ENCODE measurements at regions not wholly inside any gene's neighbourhood (a gene's known extent, or its start where the extent isn't known, plus 50 kb on each side); places are given as distances from the start of the nearest gene placed in this dataset.

DNA sequence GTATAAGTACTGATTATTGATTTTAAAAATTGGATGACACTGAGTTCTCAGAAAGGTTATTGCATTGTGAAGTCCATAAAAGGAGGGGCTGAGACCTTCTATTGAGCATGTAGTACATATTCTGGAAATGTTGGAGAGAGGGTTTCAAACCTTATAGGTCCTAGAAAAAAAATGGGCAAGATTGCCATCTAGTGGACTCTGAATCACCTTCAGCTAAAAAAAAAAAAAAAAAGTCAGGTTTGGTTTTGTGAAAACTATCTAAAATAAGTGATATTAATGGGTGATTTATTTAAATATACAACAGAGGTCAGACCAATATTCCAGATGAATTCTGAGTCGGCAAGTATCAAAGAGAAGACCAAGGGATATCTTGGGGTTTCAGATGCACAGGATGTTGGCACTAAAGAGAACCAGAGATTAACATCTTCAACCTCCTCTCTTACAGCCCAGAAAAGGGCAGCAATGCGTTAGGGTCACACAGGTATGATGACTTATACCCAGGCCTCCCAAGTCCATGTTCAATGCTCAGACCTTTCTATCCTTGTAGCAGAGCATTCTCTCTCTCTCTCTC is 109.8 kb upstream of the NMUR2 start:
- no peak overlapping the region for H3K56ac ChIP-seq (replicated peaks; ENCODE audit: insufficient read length, low read depth, low read length)
- no peak overlapping the region for H4K5ac ChIP-seq (ENCODE audit: insufficient read length, low read depth, low read length)
- H4K8ac ChIP-seq (ENCODE audit: extremely low read depth, insufficient read depth, low read length): no peak overlapping the region
- H3K9ac ChIP-seq (replicated peaks in 1 of 4; ENCODE audit: extremely low read depth in 1 of 4, low read depth in 3 of 4, low read length in 3 of 4): no peak overlapping the region
- H2BK12ac ChIP-seq (ENCODE audit: low read depth, low read length): no peak overlapping the region
- H3K4ac ChIP-seq (replicated peaks; ENCODE audit: insufficient read length, low read depth, low read length): no peak overlapping the region
- no peak overlapping the region for H2BK120ac ChIP-seq (replicated peaks; ENCODE audit: low read depth, low read length)
- H3K4me2 ChIP-seq (ENCODE audit: insufficient read depth in 1 of 2, low read depth in 2 of 2, low read length in 2 of 2): no peak overlapping the region
- 61% methylated on average over 2 of the region's 2 CpGs; no CpG with 5 or more reads in 1 of the 2 experiments for WGBS, 2 experiments (ENCODE audit: extremely low coverage in 1 of 2, insufficient coverage in 1 of 2, insufficient read length in 1 of 2, insufficient replicate concordance in 2 of 2, low coverage in 1 of 2, low lambda C conversion rate in 2 of 2, missing lambda C conversion rate in 1 of 2)
- H2BK15ac ChIP-seq (ENCODE audit: low read length): no peak overlapping the region
- H2AFZ ChIP-seq (ENCODE audit: low read length): peak overlapping the region; percentile 72
- no peak overlapping the region for H2BK5ac ChIP-seq (ENCODE audit: low read depth, low read length)
- H3K79me2 ChIP-seq (ENCODE audit: control insufficient read depth in 1 of 2, insufficient read depth in 2 of 2, low read length in 2 of 2): no peaks in the 10 kb centered on the region
- H3K18ac ChIP-seq (ENCODE audit: extremely low read depth, low read length): no peak overlapping the region
- ChIA-PET POLR2A (ENCODE audit: partially characterized antibody) (no interaction called here), CTCF (ENCODE audit: partially characterized antibody) (interaction anchor here (0.7 to 5.1 kb wide), 17 partner anchors 10 to 1450 kb away, joined by 3 to 26 read pairs (median 4); no protein-coding TSS in a partner anchor)
- no peaks in the 10 kb centered on the region for H3K9me3 ChIP-seq (ENCODE audit: insufficient read depth in 2 of 2, low read depth in 1 of 2, low read length in 1 of 2)
- FAIRE-seq: peak; percentile 19
- no peaks in the 10 kb centered on the region for H4K20me1 ChIP-seq (replicated peaks in 1 of 2; ENCODE audit: control insufficient read depth in 1 of 2, insufficient read depth in 2 of 2, low read length in 2 of 2)
- H3K79me1 ChIP-seq (ENCODE audit: low read depth, low read length): no peaks in the 10 kb centered on the region
- H4K91ac ChIP-seq (replicated peaks; ENCODE audit: insufficient read length, low read length): no peak overlapping the region
- no peak overlapping the region for H3K23ac ChIP-seq (ENCODE audit: insufficient read length)
- H3K4me1 ChIP-seq (replicated peaks in 1 of 4; ENCODE audit: control insufficient read depth in 3 of 4, insufficient read depth in 4 of 4, low read length in 3 of 4): no peaks in the 10 kb centered on the region
- H3K27ac ChIP-seq (ENCODE audit: low read depth, low read length): no peak overlapping the region
- no peak overlapping the region for H3K4me3 ChIP-seq (ENCODE audit: extremely low read depth in 1 of 4, insufficient read depth in 2 of 4, low read depth in 3 of 4, low read length in 4 of 4)
- no peak overlapping the region for H2BK20ac ChIP-seq (ENCODE audit: low read length)
- no peak overlapping the region for H3K14ac ChIP-seq (ENCODE audit: insufficient read length)
- no peaks in the 10 kb centered on the region for H3K27me3 ChIP-seq (replicated peaks in 1 of 4; ENCODE audit: control insufficient read depth in 3 of 4, extremely low read depth in 1 of 4, insufficient read depth in 3 of 4, low read length in 3 of 4)
- H3K23me2 ChIP-seq (ENCODE audit: low read depth, low read length): no peaks in the 10 kb centered on the region
- no peaks in the 10 kb centered on the region for H3K36me3 ChIP-seq (ENCODE audit: control insufficient read depth in 2 of 4, insufficient read depth in 4 of 4, low read length in 3 of 4)
- no peak overlapping the region for H2AK5ac ChIP-seq (ENCODE audit: low read depth, low read length)
- DNase-seq (ENCODE audit: low read depth in 1 of 2, low spot score in 2 of 2): no peak
- TF ChIP-seq RAD21 (IDR thresholded peaks at IDR 0.05 in 1 of 2, conservative IDR thresholded peaks at IDR 0.05 in 1 of 2; ENCODE audit: low read depth in 2 of 2, low read length in 2 of 2): peak; percentile 49 to 53
- TF ChIP-seq, protein P1, sequence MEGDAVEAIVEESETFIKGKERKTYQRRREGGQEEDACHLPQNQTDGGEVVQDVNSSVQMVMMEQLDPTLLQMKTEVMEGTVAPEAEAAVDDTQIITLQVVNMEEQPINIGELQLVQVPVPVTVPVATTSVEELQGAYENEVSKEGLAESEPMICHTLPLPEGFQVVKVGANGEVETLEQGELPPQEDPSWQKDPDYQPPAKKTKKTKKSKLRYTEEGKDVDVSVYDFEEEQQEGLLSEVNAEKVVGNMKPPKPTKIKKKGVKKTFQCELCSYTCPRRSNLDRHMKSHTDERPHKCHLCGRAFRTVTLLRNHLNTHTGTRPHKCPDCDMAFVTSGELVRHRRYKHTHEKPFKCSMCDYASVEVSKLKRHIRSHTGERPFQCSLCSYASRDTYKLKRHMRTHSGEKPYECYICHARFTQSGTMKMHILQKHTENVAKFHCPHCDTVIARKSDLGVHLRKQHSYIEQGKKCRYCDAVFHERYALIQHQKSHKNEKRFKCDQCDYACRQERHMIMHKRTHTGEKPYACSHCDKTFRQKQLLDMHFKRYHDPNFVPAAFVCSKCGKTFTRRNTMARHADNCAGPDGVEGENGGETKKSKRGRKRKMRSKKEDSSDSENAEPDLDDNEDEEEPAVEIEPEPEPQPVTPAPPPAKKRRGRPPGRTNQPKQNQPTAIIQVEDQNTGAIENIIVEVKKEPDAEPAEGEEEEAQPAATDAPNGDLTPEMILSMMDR (IDR thresholded peaks at IDR 0.05; ENCODE audit: control extremely low read depth in 1 of 3, insufficient read depth in 1 of 3, low read depth in 1 of 3, low read length in 3 of 3): peak in 2 of 3 experiments; percentile 19 to 32; a peak in 2 of 4 replicates
